ENCODE measurements at regions not wholly inside any gene's neighbourhood (a gene's known extent, or its start where the extent isn't known, plus 50 kb on each side); places are given as distances from the start of the nearest gene placed in this dataset.

DNA sequence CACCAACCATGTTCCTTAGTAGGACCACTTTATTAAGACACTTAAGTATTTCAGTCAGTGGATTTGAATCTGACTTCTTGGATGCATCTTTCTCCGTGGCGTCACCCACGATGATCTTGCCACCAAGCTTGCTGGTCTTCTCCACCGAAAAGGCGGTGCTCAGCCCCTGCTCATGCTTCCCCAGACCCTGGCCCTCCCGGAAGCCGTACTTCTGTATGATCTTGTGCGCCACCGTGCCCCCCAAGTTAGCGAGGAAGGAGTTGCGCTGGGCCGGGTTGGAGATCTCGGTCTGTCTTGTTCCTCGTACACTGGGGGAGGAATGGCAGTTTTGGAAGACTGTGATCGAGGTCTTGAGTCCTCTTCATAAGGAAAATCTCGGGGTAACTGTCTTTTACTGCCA lies 213.4 kb upstream of the NANOGP8 start:
- H4K91ac ChIP-seq (ENCODE audit: insufficient read length, low read depth, low read length) = no peak overlapping the region
- no peak overlapping the region for H3K9ac ChIP-seq (ENCODE audit: extremely low read depth, insufficient read length, low read length)
- no peaks in the 10 kb centered on the region for H3K9me3 ChIP-seq (ENCODE audit: control insufficient read depth, low read depth, low read length)
- no CpG with 5 or more reads among the region's 16 CpGs for WGBS (ENCODE audit: extremely low coverage, insufficient read length, low lambda C conversion rate)
- no peak overlapping the region for H2BK15ac ChIP-seq (ENCODE audit: low read depth, low read length)
- no peaks in the 10 kb centered on the region; a peak in 1 of 5 replicates for H3K9me3 Mint-ChIP-seq
- H3K27me3 Mint-ChIP-seq (ENCODE audit: low read depth) = no peaks in the 10 kb centered on the region
- H3K79me1 ChIP-seq (ENCODE audit: insufficient read depth, low read depth, low read length, poor library complexity, severe bottlenecking) = no peaks in the 10 kb centered on the region
- H3K4ac ChIP-seq (ENCODE audit: low read depth, low read length) = no peak overlapping the region
- DNase-seq = no peak
- no peaks in the 10 kb centered on the region for H3K27me3 ChIP-seq (ENCODE audit: insufficient read depth, low read length)
- no peak overlapping the region for H4K5ac ChIP-seq (ENCODE audit: insufficient read length, low read depth, low read length)
- no peak overlapping the region for H3K23ac ChIP-seq (ENCODE audit: insufficient read length, low read depth, low read length)
- H3K27ac Mint-ChIP-seq = no peak overlapping the region
- H3T11ph ChIP-seq (ENCODE audit: low read length) = no peak overlapping the region
- TF ChIP-seq, protein P1, sequence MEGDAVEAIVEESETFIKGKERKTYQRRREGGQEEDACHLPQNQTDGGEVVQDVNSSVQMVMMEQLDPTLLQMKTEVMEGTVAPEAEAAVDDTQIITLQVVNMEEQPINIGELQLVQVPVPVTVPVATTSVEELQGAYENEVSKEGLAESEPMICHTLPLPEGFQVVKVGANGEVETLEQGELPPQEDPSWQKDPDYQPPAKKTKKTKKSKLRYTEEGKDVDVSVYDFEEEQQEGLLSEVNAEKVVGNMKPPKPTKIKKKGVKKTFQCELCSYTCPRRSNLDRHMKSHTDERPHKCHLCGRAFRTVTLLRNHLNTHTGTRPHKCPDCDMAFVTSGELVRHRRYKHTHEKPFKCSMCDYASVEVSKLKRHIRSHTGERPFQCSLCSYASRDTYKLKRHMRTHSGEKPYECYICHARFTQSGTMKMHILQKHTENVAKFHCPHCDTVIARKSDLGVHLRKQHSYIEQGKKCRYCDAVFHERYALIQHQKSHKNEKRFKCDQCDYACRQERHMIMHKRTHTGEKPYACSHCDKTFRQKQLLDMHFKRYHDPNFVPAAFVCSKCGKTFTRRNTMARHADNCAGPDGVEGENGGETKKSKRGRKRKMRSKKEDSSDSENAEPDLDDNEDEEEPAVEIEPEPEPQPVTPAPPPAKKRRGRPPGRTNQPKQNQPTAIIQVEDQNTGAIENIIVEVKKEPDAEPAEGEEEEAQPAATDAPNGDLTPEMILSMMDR (conservative IDR thresholded peaks at IDR 0.05) = no peak
- H2BK120ac ChIP-seq (ENCODE audit: low read depth, low read length, poor library complexity, severe bottlenecking) = no peak overlapping the region
- H3K27ac ChIP-seq (ENCODE audit: insufficient read length, low read depth, low read length) = no peak overlapping the region
- no peaks in the 10 kb centered on the region for H3K23me2 ChIP-seq (ENCODE audit: insufficient read length, low read depth, low read length, poor library complexity, severe bottlenecking)
- H3K4me2 ChIP-seq (ENCODE audit: insufficient read depth, insufficient read length, low read length) = no peak overlapping the region
- H4K20me1 ChIP-seq (ENCODE audit: control insufficient read depth, insufficient read depth, insufficient read length) = no peaks in the 10 kb centered on the region
- no peaks in the 10 kb centered on the region for H3K79me2 ChIP-seq (ENCODE audit: insufficient read depth, low read length)
- H3K56ac ChIP-seq (ENCODE audit: insufficient read length, low read depth, low read length) = no peak overlapping the region
- no peak overlapping the region for H2AK5ac ChIP-seq (ENCODE audit: insufficient read length, low read length)
- 0 out of 2 replicates have a peak, but pooled peaks cover under 1% of the 10 kb centered on the region for H3K4me1 ChIP-seq (ENCODE audit: insufficient read depth, low read length)
- no peak overlapping the region for H2BK20ac ChIP-seq (ENCODE audit: low read depth, low read length, poor library complexity, severe bottlenecking)
- H3K36me3 Mint-ChIP-seq (ENCODE audit: insufficient read depth in 1 of 3, low read depth in 3 of 3) = no peaks in the 10 kb centered on the region
- H3K4me3 Mint-ChIP-seq = no peak overlapping the region
- H4K8ac ChIP-seq (replicated peaks; ENCODE audit: insufficient read length, low read depth, low read length) = no peak overlapping the region
- H3K18ac ChIP-seq (ENCODE audit: insufficient read length, low read depth, low read length) = no peak overlapping the region
- no peak overlapping the region for H2BK5ac ChIP-seq (ENCODE audit: insufficient read length, low read length)
- H2BK12ac ChIP-seq (ENCODE audit: insufficient read length, low read depth, low read length) = no peak overlapping the region
- no peak overlapping the region for H2AFZ ChIP-seq (ENCODE audit: low read length)
- no peak overlapping the region for H3K14ac ChIP-seq (ENCODE audit: insufficient read depth, low read length)
- peaks cover 0 to under 1% of the 10 kb centered on the region in 2 experiments; a peak in 2 of 4 replicates for H3K4me1 Mint-ChIP-seq
